ENCODE measurements at regions not wholly inside any gene's neighbourhood (a gene's known extent, or its start where the extent isn't known, plus 50 kb on each side); places are given as distances from the start of the nearest gene placed in this dataset.

- peak in 1 of 3 donors; percentile 59 for DNase-seq (ENCODE audit: low read depth in 2 of 3, low spot score in 2 of 3)
Measured at GRCh38 chr3:44013967-44014366, 227.7 kb upstream of the TOPAZ1 start.

- no peak for DNase-seq (ENCODE audit: low read depth in 2 of 3, low spot score in 2 of 3)
Measured at GRCh38 chr3:44015170-44015569, 226.5 kb upstream of the TOPAZ1 start.

GRCh38 chr3:44016818-44017217, 224.9 kb upstream of the TOPAZ1 start:
- DNase-seq (ENCODE audit: low read depth in 2 of 3, low spot score in 2 of 3), result peak in 1 of 3 donors; percentile 53

- DNase-seq (ENCODE audit: low read depth in 2 of 3, low spot score in 2 of 3), result no peak
Measured at GRCh38 chr3:44018926-44019325, 222.8 kb upstream of the TOPAZ1 start.

- DNase-seq (ENCODE audit: low read depth in 2 of 3, low spot score in 2 of 3), result no peak
Measured at GRCh38 chr3:44019736-44020135, 221.9 kb upstream of the TOPAZ1 start.

- no peak for DNase-seq (ENCODE audit: low read depth in 2 of 3, low spot score in 2 of 3)
Measured at GRCh38 chr3:44020143-44020542, 221.5 kb upstream of the TOPAZ1 start.

- DNase-seq (ENCODE audit: low read depth in 2 of 3, low spot score in 2 of 3), result no peak
Measured at GRCh38 chr3:44021651-44022594, 219.8 kb upstream of the TOPAZ1 start.

GRCh38 chr3:44023961-44024593, 217.6 kb upstream of the TOPAZ1 start:
- DNase-seq (ENCODE audit: low read depth in 2 of 3, low spot score in 2 of 3), result no peak

GRCh38 chr3:44026220-44026865, 215.3 kb upstream of the TOPAZ1 start:
- DNase-seq (ENCODE audit: low read depth in 2 of 3, low spot score in 2 of 3), result peak in 2 of 3 donors; percentile 36 to 45

GRCh38 chr3:44029100-44029499, 212.6 kb upstream of the TOPAZ1 start:
- DNase-seq (ENCODE audit: low read depth in 2 of 3, low spot score in 2 of 3), result no peak

- DNase-seq (ENCODE audit: low read depth in 2 of 3, low spot score in 2 of 3), result no peak
Measured at GRCh38 chr3:44030285-44030684, 211.4 kb upstream of the TOPAZ1 start.

- no peak for DNase-seq (ENCODE audit: low read depth in 2 of 3, low spot score in 2 of 3)
Measured at GRCh38 chr3:44030687-44031305, 210.9 kb upstream of the TOPAZ1 start.

- DNase-seq (ENCODE audit: low read depth in 2 of 3, low spot score in 2 of 3), result no peak
Measured at GRCh38 chr3:44031387-44032380, 210.0 kb upstream of the TOPAZ1 start.

GRCh38 chr3:44032487-44032886, 209.2 kb upstream of the TOPAZ1 start:
- no peak for DNase-seq (ENCODE audit: low read depth in 2 of 3, low spot score in 2 of 3)

GRCh38 chr3:44033123-44033522, 208.6 kb upstream of the TOPAZ1 start:
- no peak for DNase-seq (ENCODE audit: low read depth in 2 of 3, low spot score in 2 of 3)

- DNase-seq (ENCODE audit: low read depth in 2 of 3, low spot score in 2 of 3), result no peak
Measured at GRCh38 chr3:44036850-44037249, 204.8 kb upstream of the TOPAZ1 start.

- no peak for DNase-seq (ENCODE audit: low read depth in 2 of 3, low spot score in 2 of 3)
Measured at GRCh38 chr3:44039006-44039405, 202.7 kb upstream of the TOPAZ1 start.

GRCh38 chr3:44041726-44042125, 200.0 kb upstream of the TOPAZ1 start:
- DNase-seq (ENCODE audit: low read depth in 2 of 3, low spot score in 2 of 3), result no peak

GRCh38 chr3:44042772-44043171, 198.9 kb upstream of the TOPAZ1 start:
- DNase-seq (ENCODE audit: low read depth in 2 of 3, low spot score in 2 of 3), result no peak

Measured in hematopoietic multipotent progenitor cell (in vitro differentiated cells).